HepG2 (cell line): ENCODE measurements at regions not wholly inside any gene's neighbourhood (a gene's known extent, or its start where the extent isn't known, plus 50 kb on each side); places are given as distances from the start of the nearest gene placed in this dataset.
"Not testable (repeated sequence)": the region's sequence is repeated elsewhere in the genome, so short reads cannot be mapped to it uniquely, and the experiment has no call there.

ENCODE experiments used
- ATAC-seq: fragments of 200-7000 bp; cut with Tn5 transposase; 3 replicates; pipeline ENCODE4 v1.9.1; 2020; ENCODE audit warnings: mild to moderate bottlenecking, moderate library complexity
- BruUV-seq: library from RNA; stranded (reverse); fragments of 400-500 nt; replicated peaks from 2 replicates; lab custom pipeline; 2021; lab: Mats Ljungman, UMichigan
- CTCF ChIA-PET: fragments of 300-600 bp; formaldehyde crosslinking; extraction: SDS; loops from one replicate; lab custom pipeline; 2021; ENCODE audit warnings: low total read pairs, inconsistent platforms, low intra/inter-chr PET ratio; lab: Yijun Ruan, JAX
- POLR2A ChIA-PET: fragments of 350-600 bp; sonication (Branson Sonifier 250); formaldehyde crosslinking; loops from one replicate; lab custom pipeline; 2020; ENCODE audit warnings: antibody characterized with exemption, inconsistent platforms; lab: Yijun Ruan, JAX
- DNase-seq: peaks from one replicate; pipeline ENCODE4 v3.0.0-alpha.2; 2015; ENCODE audit warnings: low spot score
- FAIRE-seq: peaks from 3 replicates; lab custom pipeline; 2011; peaks lifted over from hg19 to GRCh38; lab: Jason Lieb, UNC
- H2AFZ ChIP-seq: one replicate; pipeline ENCODE4 v1.6.1; 2011; ENCODE audit warnings: low read length, inconsistent platforms
- H3K27ac ChIP-seq: fragments of 300-600 bp; 3 replicates; pipeline ENCODE4 v1.8.0; 2011; ENCODE audit warnings: mixed run types, mild to moderate bottlenecking, mixed read lengths, low read length, inconsistent platforms; ENCODE audit not compliant: insufficient read depth; ENCODE audit errors: extremely low read length
- H3K27me3 ChIP-seq, 2 experiments: fragments of 200-600 bp in 1 of 2; 2 replicates in 1 of 2; 3 replicates in 1 of 2; pipeline versions ENCODE4 v1.6.0 to v1.8.0; 2011; ENCODE audit warnings: low read length in 2 of 2, mild to moderate bottlenecking in 2 of 2, moderate library complexity in 2 of 2, inconsistent platforms in 1 of 2; ENCODE audit not compliant: insufficient read depth in 2 of 2, control insufficient read depth in 1 of 2
- H3K36me3 ChIP-seq, 2 experiments: fragments of 200-600 bp in 1 of 2; replicated peaks in 1 of 2; 2 replicates in 1 of 2; 3 replicates in 1 of 2; pipeline versions ENCODE4 v1.5.1 to v1.8.0; 2011; ENCODE audit warnings: low read length in 2 of 2, inconsistent platforms in 1 of 2; ENCODE audit not compliant: insufficient read depth in 2 of 2, control insufficient read depth in 1 of 2
- H3K4me1 ChIP-seq: 2 replicates; pipeline ENCODE4 v1.5.1; 2012; ENCODE audit warnings: low read length, inconsistent platforms; ENCODE audit not compliant: insufficient read depth
- H3K4me2 ChIP-seq: 2 replicates; pipeline ENCODE4 v1.6.0; 2011; ENCODE audit warnings: low read depth, low read length, inconsistent platforms
- H3K4me3 ChIP-seq, 3 experiments: fragments of 200-600 bp in 1 of 3; sonication (generic), shearing (Covaris generic) in 1 of 3; replicated peaks in 1 of 3; 2 replicates each; pipeline ENCODE4 v1.5.1; 2011 to 2016; ENCODE audit warnings: low read length in 3 of 3, inconsistent platforms in 2 of 3, low read depth in 2 of 3, mild to moderate bottlenecking in 2 of 3, control low read depth in 1 of 3, mixed read lengths in 1 of 3; ENCODE audit not compliant: insufficient read depth in 1 of 3
- H3K79me2 ChIP-seq: one replicate; pipeline ENCODE4 v1.6.1; 2011; ENCODE audit warnings: low read length, inconsistent platforms; ENCODE audit not compliant: insufficient read depth
- H3K9ac ChIP-seq: 2 replicates; pipeline ENCODE4 v1.6.0; 2011; ENCODE audit warnings: mild to moderate bottlenecking, low read depth, low read length, inconsistent platforms; ENCODE audit not compliant: insufficient read depth
- H3K9me3 ChIP-seq: 2 replicates; pipeline ENCODE4 v1.5.1; 2012; ENCODE audit warnings: mild to moderate bottlenecking, low read length
- H4K20me1 ChIP-seq: 2 replicates; pipeline ENCODE4 v1.6.0; 2011; ENCODE audit warnings: inconsistent platforms, mild to moderate bottlenecking, low read length, moderate library complexity; ENCODE audit not compliant: insufficient read depth
- DPF2 ChIP-seq: sonication (generic); formaldehyde crosslinking; IDR thresholded peaks from 2 replicates; pipeline ENCODE4 v1.4.0; 2020; ENCODE audit warnings: mild to moderate bottlenecking, low read depth, missing genetic modification reagents, borderline replicate concordance
- FOXJ3 ChIP-seq: sonication (generic); formaldehyde crosslinking; IDR thresholded peaks from 2 replicates; pipeline ENCODE4 v1.4.0; 2020; ENCODE audit warnings: missing genetic modification reagents, mild to moderate bottlenecking, borderline replicate concordance
- GATAD2A ChIP-seq: IDR thresholded peaks from 2 replicates; pipeline ENCODE4 v1.6.1; 2016
- HDAC1 ChIP-seq: sonication (generic); formaldehyde crosslinking; IDR thresholded peaks from 2 replicates; pipeline ENCODE4 v1.5.1; 2020; ENCODE audit warnings: mild to moderate bottlenecking, missing genetic modification reagents
- HDAC2 ChIP-seq: sonication (generic); formaldehyde crosslinking; IDR thresholded peaks from 2 replicates; pipeline ENCODE4 v1.4.0; 2020; ENCODE audit warnings: missing genetic modification reagents
- HNF4A ChIP-seq: sonication (generic); formaldehyde crosslinking; IDR thresholded peaks from 2 replicates; pipeline ENCODE4 v1.4.0; 2020; ENCODE audit warnings: missing genetic modification reagents
- MED1 ChIP-seq: sonication (generic); formaldehyde crosslinking; IDR thresholded peaks from 2 replicates; pipeline ENCODE4 v1.4.0; 2020; ENCODE audit warnings: missing genetic modification reagents
- PHF21A ChIP-seq: sonication (generic); formaldehyde crosslinking; IDR thresholded peaks from 2 replicates; pipeline ENCODE4 v1.5.0; 2020; ENCODE audit warnings: mild to moderate bottlenecking, missing genetic modification reagents
- PPARG ChIP-seq: conservative IDR thresholded peaks from 2 replicates; pipeline ENCODE4 v1.6.1; 2016; ENCODE audit warnings: missing biosample characterization, missing genetic modification reagents
- RXRB ChIP-seq: IDR thresholded peaks from 2 replicates; pipeline ENCODE4 v1.6.1; 2016; ENCODE audit warnings: borderline replicate concordance, missing genetic modification reagents, missing compliant biosample characterization
- SALL1 ChIP-seq: sonication (generic); formaldehyde crosslinking; IDR thresholded peaks from 2 replicates; pipeline ENCODE4 v1.8.0; 2022; ENCODE audit warnings: mild to moderate bottlenecking, missing genetic modification reagents
- TEAD3 ChIP-seq: optimal IDR thresholded peaks from 2 replicates; pipeline ENCODE3; 2016; ENCODE audit warnings: borderline replicate concordance
- ZNF292 ChIP-seq: sonication (generic); formaldehyde crosslinking; IDR thresholded peaks from 2 replicates; pipeline ENCODE4 v1.8.1; 2022; ENCODE audit warnings: mild to moderate bottlenecking, low read depth, missing genetic modification reagents, borderline replicate concordance
- WGBS: methylation state at CpG from one replicate; pipeline ENCODE4 v1.1.6; 2017; ENCODE audit warnings: low lambda C conversion rate; 5-methylcytosine and 5-hydroxymethylcytosine counted together
- in situ Hi-C: cut with HindIII; loops from 2 replicates; pipeline ENCODE4 v1.10.0; 2017; ENCODE audit warnings: low pct_unique_long_range_greater_than_20kb; ENCODE audit not compliant: extremely low pct_ligation_motif_present
- intact Hi-C: fragments of 100-400 bp; cut with micrococcal nuclease; formaldehyde crosslinking; loops from one replicate; pipeline ENCODE4 v1.10.0; 2022; ENCODE audit not compliant: unreplicated experiment
- TF ChIP-seq, protein P1 (sequence below): sonication (generic); formaldehyde crosslinking; conservative IDR thresholded peaks from 2 replicates; pipeline ENCODE4 v1.4.0; 2020; ENCODE audit warnings: mild to moderate bottlenecking, missing genetic modification reagents, moderate library complexity
- TF ChIP-seq, protein P2 (sequence below): sonication (generic); formaldehyde crosslinking; conservative IDR thresholded peaks from 2 replicates; pipeline ENCODE4 v1.8.0; 2022; ENCODE audit warnings: mild to moderate bottlenecking, moderate library complexity, missing genetic modification reagents
- TF ChIP-seq, protein P3 (sequence below): sonication (generic); formaldehyde crosslinking; IDR thresholded peaks from 2 replicates; pipeline ENCODE4 v1.4.0; 2020; ENCODE audit warnings: low read depth, mild to moderate bottlenecking, missing genetic modification reagents

DNA sequence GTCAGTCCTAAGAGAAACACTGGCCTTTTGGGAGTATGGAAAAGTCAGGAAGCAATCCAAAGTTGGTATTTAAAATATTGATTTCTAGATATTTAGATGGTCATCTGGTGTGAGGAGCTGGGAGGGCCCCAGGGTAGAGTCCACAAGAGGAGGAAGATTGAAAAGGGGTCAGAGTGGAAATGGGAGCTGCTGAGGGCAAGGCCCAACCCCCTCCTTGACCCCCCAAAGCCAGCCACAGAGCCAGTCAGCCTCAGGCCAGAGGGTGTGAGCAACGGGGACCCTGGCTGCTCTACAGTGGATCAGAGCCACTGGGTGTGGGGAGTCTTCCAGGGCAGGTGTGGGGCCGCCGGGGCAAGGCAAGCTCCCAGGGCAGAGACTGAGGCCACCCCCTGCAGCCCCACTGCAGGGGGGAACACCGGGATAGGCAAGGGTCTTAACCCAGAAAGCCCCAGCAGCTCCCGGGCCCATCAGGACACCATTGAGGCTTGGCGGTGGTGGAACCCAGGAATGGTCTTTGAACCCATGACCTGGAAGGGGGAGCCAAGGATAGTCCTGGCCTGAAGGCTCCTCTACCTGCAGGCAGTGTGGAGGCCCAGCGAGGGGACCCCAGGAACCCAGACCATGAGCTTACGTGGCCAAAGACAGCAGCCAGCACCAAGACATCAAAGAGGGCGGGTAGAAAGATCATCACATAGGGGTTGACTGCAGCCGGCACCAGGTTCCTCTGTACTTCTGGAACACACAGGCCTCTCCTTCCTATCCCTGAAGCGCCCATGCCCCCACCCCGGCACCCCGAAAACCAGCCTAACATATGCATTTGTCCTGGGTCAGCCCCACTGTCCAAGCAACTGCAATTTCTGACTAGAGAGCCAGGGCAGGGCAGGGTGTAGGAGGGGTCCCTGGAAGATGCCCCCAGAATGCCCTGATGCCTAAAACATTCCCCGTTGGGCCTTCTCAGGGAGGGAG lies 51.3 kb upstream of the CSPG4 start:
- CTCF ChIA-PET: interaction anchor here (0.5 kb wide), 1 partner anchor 758 kb away, joined by 4 read pairs; no protein-coding TSS in a partner anchor
- H3K27me3 ChIP-seq, H2AFZ ChIP-seq, intact Hi-C loops, H4K20me1 ChIP-seq, H3K4me3 ChIP-seq, H3K9me3 ChIP-seq, DNase-seq, H3K36me3 ChIP-seq, BruUV-seq, H3K79me2 ChIP-seq, FAIRE-seq, H3K9ac ChIP-seq: not testable (repeated sequence)
- 48% methylated on average over 5 of the region's 14 CpGs for WGBS
- in situ Hi-C loops: loop anchor here (25.0 kb wide), 1 partner anchor 527 kb away; no protein-coding TSS in a partner anchor
- peaks cover 71% of the 10 kb centered on the region for H3K4me1 ChIP-seq
- H3K4me2 ChIP-seq: 0 out of 2 replicates have a peak overlapping the region, but pooled peaks have one; percentile 39
- peak; percentile 74 for ATAC-seq
- H3K27ac ChIP-seq: peak overlapping the region; percentile 63
- POLR2A ChIA-PET: interaction anchor here (0.9 kb wide), 1 partner anchor 79 kb away, joined by 3 read pairs; the partner anchor contains the start of gene UBE2Q2
- TF ChIP-seq HDAC1 (CRISPR knock-in tag) (peak; percentile 30; the same call in 1 of the 2 replicates), PPARG (CRISPR knock-in tag) (peak; percentile 86), SALL1 (CRISPR knock-in tag) (peak; percentile 55; the same call in 1 of the 2 replicates), GATAD2A (CRISPR knock-in tag) (peak; percentile 53; the same call in 1 of the 2 replicates), TEAD3 (CRISPR knock-in tag) (peak; percentile 87), RXRB (peak; percentile 73; the same call in 1 of the 2 replicates), FOXJ3 (CRISPR knock-in tag) (0 out of 2 replicates have a peak, but pooled peaks have one; percentile 24), HNF4A (CRISPR knock-in tag) (peak; percentile 69), MED1 (CRISPR knock-in tag) (peak; percentile 56), HDAC2 (CRISPR knock-in tag) (peak; percentile 32; the same call in 1 of the 2 replicates), PHF21A (CRISPR knock-in tag) (peak; percentile 17; the same call in 1 of the 2 replicates), DPF2 (peak; percentile 64; the same call in 1 of the 2 replicates), ZNF292 (CRISPR knock-in tag) (0 out of 2 replicates have a peak, but pooled peaks have one; percentile 8)
- TF ChIP-seq, protein P1, sequence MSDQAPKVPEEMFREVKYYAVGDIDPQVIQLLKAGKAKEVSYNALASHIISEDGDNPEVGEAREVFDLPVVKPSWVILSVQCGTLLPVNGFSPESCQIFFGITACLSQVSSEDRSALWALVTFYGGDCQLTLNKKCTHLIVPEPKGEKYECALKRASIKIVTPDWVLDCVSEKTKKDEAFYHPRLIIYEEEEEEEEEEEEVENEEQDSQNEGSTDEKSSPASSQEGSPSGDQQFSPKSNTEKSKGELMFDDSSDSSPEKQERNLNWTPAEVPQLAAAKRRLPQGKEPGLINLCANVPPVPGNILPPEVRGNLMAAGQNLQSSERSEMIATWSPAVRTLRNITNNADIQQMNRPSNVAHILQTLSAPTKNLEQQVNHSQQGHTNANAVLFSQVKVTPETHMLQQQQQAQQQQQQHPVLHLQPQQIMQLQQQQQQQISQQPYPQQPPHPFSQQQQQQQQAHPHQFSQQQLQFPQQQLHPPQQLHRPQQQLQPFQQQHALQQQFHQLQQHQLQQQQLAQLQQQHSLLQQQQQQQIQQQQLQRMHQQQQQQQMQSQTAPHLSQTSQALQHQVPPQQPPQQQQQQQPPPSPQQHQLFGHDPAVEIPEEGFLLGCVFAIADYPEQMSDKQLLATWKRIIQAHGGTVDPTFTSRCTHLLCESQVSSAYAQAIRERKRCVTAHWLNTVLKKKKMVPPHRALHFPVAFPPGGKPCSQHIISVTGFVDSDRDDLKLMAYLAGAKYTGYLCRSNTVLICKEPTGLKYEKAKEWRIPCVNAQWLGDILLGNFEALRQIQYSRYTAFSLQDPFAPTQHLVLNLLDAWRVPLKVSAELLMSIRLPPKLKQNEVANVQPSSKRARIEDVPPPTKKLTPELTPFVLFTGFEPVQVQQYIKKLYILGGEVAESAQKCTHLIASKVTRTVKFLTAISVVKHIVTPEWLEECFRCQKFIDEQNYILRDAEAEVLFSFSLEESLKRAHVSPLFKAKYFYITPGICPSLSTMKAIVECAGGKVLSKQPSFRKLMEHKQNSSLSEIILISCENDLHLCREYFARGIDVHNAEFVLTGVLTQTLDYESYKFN (CRISPR knock-in tag): peak; percentile 97
- TF ChIP-seq, protein P2, sequence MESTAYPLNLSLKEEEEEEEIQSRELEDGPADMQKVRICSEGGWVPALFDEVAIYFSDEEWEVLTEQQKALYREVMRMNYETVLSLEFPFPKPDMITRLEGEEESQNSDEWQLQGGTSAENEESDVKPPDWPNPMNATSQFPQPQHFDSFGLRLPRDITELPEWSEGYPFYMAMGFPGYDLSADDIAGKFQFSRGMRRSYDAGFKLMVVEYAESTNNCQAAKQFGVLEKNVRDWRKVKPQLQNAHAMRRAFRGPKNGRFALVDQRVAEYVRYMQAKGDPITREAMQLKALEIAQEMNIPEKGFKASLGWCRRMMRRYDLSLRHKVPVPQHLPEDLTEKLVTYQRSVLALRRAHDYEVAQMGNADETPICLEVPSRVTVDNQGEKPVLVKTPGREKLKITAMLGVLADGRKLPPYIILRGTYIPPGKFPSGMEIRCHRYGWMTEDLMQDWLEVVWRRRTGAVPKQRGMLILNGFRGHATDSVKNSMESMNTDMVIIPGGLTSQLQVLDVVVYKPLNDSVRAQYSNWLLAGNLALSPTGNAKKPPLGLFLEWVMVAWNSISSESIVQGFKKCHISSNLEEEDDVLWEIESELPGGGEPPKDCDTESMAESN: 0 out of 2 replicates have a peak, but pooled peaks have one; percentile 20
- TF ChIP-seq, protein P3, sequence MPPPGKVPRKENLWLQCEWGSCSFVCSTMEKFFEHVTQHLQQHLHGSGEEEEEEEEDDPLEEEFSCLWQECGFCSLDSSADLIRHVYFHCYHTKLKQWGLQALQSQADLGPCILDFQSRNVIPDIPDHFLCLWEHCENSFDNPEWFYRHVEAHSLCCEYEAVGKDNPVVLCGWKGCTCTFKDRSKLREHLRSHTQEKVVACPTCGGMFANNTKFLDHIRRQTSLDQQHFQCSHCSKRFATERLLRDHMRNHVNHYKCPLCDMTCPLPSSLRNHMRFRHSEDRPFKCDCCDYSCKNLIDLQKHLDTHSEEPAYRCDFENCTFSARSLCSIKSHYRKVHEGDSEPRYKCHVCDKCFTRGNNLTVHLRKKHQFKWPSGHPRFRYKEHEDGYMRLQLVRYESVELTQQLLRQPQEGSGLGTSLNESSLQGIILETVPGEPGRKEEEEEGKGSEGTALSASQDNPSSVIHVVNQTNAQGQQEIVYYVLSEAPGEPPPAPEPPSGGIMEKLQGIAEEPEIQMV (CRISPR knock-in tag): 0 out of 2 replicates have a peak, but pooled peaks have one; percentile 20
